GM06990 (cell line): ENCODE measurements at regions not wholly inside any gene's neighbourhood (a gene's known extent, or its start where the extent isn't known, plus 50 kb on each side); places are given as distances from the start of the nearest gene placed in this dataset.

Source experiments
- DNase-seq: peaks from one replicate; pipeline ENCODE4 v3.0.0-alpha.2; 2011; ENCODE audit not compliant: insufficient read length; ENCODE audit errors: extremely low read depth
- H3K27me3 ChIP-seq: replicated peaks from 2 replicates; pipeline ENCODE4 v1.6.0; 2011; ENCODE audit warnings: low read length; ENCODE audit not compliant: control insufficient read depth, insufficient read depth
- H3K36me3 ChIP-seq: 2 replicates; pipeline ENCODE4 v1.5.1; 2011; ENCODE audit warnings: low read length; ENCODE audit not compliant: control insufficient read depth, insufficient read depth
- H3K4me3 ChIP-seq: replicated peaks from 2 replicates; pipeline ENCODE4 v1.5.1; 2011; ENCODE audit warnings: low read depth, mild to moderate bottlenecking, control low read depth, low read length
- CTCF ChIP-seq: IDR thresholded peaks from 2 replicates; pipeline ENCODE4 v1.5.1; 2011; ENCODE audit warnings: low read length, control low read depth, mild to moderate bottlenecking, inconsistent platforms; ENCODE audit not compliant: insufficient read depth, poor library complexity, severe bottlenecking

- TF ChIP-seq CTCF = no peak
- H3K4me3 ChIP-seq = no peak overlapping the region
- H3K36me3 ChIP-seq = no peaks in the 10 kb centered on the region
- DNase-seq = no peak
- no peaks in the 10 kb centered on the region for H3K27me3 ChIP-seq
Measured at GRCh38 chr12:132416121-132416673, 73.8 kb upstream of the FBRSL1 start.

- H3K36me3 ChIP-seq = no peaks in the 10 kb centered on the region
- no peak for TF ChIP-seq CTCF
- H3K4me3 ChIP-seq = no peak overlapping the region
- H3K27me3 ChIP-seq = no peaks in the 10 kb centered on the region
- no peak for DNase-seq
Measured at GRCh38 chr12:132415327-132416120, 74.4 kb upstream of the FBRSL1 start.

DNA sequence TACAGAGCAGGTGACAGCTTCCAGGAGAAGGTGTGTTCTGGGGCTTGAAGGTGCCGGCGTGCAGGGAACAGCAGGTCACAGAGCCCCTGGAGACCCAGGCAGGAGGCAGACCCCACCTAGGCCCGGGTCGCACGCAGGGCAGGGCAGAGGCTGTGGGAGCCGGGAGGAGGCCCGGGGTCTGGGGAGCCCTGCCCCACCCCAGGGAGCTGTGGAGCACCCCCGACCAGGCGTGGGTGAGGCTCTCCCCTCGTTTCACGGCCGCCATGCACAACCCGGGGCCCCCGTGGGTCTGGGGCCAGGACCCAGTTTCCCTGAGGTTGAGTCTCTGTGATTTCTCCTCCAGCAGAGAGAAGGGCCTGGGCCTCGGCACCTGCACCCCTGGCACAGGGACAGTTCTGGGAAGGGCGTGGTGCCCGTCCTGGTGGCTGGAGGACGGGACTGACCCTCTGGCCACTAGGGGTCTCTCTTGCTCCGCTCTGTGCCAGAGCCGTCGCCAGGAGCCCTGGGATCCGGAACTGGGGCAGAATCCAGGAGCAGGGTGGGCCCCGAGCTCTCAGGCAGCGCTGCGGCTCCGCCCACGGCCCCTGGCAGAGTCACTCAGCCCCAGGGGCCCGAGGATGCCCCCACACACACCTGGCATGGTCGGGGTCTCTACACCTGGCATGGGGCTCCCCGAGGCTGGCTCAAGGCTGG, 75.2 kb upstream of the FBRSL1 start:
- H3K27me3 ChIP-seq = no peaks in the 10 kb centered on the region
- no peak overlapping the region for H3K4me3 ChIP-seq
- H3K36me3 ChIP-seq = no peaks in the 10 kb centered on the region
- peak; percentile 56 for DNase-seq
- TF ChIP-seq CTCF = peak; percentile 94

- no peak for DNase-seq
- Histone ChIP-seq H3K36me3 (no peaks in the 10 kb centered on the region), H3K4me3 (no peak overlapping the region), H3K27me3 (no peaks in the 10 kb centered on the region)
- peak; percentile 60 for TF ChIP-seq CTCF
Measured at GRCh38 chr12:132413931-132414588, 75.9 kb upstream of the FBRSL1 start.

- no peaks in the 10 kb centered on the region for H3K27me3 ChIP-seq
Measured at GRCh38 chr12:132411457-132411856, 78.5 kb upstream of the FBRSL1 start.

More at GRCh38 chr12:132411457-132411856, 78.5 kb upstream of the FBRSL1 start:
- H3K36me3 ChIP-seq = no peaks in the 10 kb centered on the region
- TF ChIP-seq CTCF = no peak
- DNase-seq = no peak
- H3K4me3 ChIP-seq = no peak overlapping the region
